Mesothelial cell of epicardium (in vitro differentiated cells): ENCODE measurements at regions not wholly inside any gene's neighbourhood (a gene's known extent, or its start where the extent isn't known, plus 50 kb on each side); places are given as distances from the start of the nearest gene placed in this dataset.

Experiments used
- DNase-seq, 2 experiments: peaks; one replicate each; pipeline ENCODE4 v3.0.0; 2021; ENCODE audit warnings: low spot score in 2 of 2; ENCODE audit not compliant: unreplicated experiment in 2 of 2
- H3K27ac Mint-ChIP-seq: 2 replicates; pipeline ENCODE4 v1.8.0; 2021; ENCODE audit warnings: mixed read lengths
- H3K27me3 Mint-ChIP-seq: 2 replicates; pipeline ENCODE4 v1.8.0; 2021; ENCODE audit warnings: low read depth, mixed read lengths
- H3K36me3 Mint-ChIP-seq: 2 replicates; pipeline ENCODE4 v1.8.0; 2021; ENCODE audit warnings: mixed read lengths
- H3K4me1 Mint-ChIP-seq: 2 replicates; pipeline ENCODE4 v1.8.0; 2021; ENCODE audit warnings: mixed read lengths
- H3K4me3 Mint-ChIP-seq: 2 replicates; pipeline ENCODE4 v1.8.0; 2021; ENCODE audit warnings: mild to moderate bottlenecking, moderate library complexity, mixed read lengths
- H3K9me3 Mint-ChIP-seq: 2 replicates; pipeline ENCODE4 v1.8.0; 2021; ENCODE audit warnings: mixed read lengths
- TF ChIP-seq, protein P1 (sequence below): fragments of 200-600 bp; sonication (generic); IDR thresholded peaks from one replicate; pipeline ENCODE4 v1.5.0; 2021; ENCODE audit warnings: antibody characterized with exemption; ENCODE audit not compliant: unreplicated experiment

DNA sequence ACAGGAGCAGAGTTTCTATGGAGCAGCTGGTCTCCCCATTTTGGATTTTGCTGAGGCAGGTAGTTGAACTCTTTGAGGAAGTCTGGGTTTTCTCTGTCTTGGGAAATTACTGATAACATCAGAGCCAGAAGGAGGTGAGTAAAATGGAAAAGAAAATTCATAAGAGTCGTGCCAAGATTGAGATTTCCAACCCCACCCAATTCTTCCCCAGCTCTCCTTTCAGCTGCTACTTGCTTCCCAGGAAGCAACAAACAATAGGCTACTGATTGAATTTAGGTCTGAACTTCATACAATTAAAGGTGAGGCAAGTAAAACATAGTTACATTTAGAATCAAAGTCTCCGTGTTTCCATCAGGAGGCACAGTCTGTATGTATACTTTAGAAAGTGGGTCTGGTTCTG, 54.6 kb upstream of the EOLA2 start:
- no peak overlapping the region for H3K27ac Mint-ChIP-seq
- H3K27me3 Mint-ChIP-seq, result no peaks in the 10 kb centered on the region
- H3K36me3 Mint-ChIP-seq, result peaks cover 5% of the 10 kb centered on the region
- DNase-seq, result no peak
- TF ChIP-seq, protein P1, sequence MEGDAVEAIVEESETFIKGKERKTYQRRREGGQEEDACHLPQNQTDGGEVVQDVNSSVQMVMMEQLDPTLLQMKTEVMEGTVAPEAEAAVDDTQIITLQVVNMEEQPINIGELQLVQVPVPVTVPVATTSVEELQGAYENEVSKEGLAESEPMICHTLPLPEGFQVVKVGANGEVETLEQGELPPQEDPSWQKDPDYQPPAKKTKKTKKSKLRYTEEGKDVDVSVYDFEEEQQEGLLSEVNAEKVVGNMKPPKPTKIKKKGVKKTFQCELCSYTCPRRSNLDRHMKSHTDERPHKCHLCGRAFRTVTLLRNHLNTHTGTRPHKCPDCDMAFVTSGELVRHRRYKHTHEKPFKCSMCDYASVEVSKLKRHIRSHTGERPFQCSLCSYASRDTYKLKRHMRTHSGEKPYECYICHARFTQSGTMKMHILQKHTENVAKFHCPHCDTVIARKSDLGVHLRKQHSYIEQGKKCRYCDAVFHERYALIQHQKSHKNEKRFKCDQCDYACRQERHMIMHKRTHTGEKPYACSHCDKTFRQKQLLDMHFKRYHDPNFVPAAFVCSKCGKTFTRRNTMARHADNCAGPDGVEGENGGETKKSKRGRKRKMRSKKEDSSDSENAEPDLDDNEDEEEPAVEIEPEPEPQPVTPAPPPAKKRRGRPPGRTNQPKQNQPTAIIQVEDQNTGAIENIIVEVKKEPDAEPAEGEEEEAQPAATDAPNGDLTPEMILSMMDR, result no peak
- H3K4me3 Mint-ChIP-seq, result no peak overlapping the region
- no peaks in the 10 kb centered on the region for H3K4me1 Mint-ChIP-seq
- H3K9me3 Mint-ChIP-seq, result peaks cover 22% of the 10 kb centered on the region

- H3K9me3 Mint-ChIP-seq, result peaks cover 18% of the 10 kb centered on the region
- H3K27ac Mint-ChIP-seq, result no peak overlapping the region
- H3K27me3 Mint-ChIP-seq, result no peaks in the 10 kb centered on the region
These were observed 55.7 kb upstream of the EOLA2 start for GRCh38 chrX:149993989-149994388.

DNA sequence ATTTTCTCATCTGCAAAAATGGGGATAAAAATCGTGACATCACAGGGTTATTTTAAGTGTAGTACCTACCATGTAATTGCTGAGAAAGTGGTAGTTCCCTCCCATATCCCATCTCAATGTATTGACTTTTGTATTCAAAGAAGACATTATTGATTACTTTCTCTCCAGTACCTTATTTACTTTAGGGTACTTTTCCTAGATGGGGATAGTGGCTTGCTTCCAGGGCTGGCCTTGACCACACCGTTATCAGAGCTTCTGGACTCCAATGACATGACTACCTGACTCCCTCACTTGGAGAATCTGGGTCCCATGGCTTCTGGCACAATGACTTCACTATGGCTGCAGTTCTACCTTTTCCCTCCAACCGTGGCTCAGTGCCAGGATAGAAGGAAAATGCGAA, 58.2 kb upstream of the EOLA2 start:
- Mint-ChIP-seq H3K4me1 (no peaks in the 10 kb centered on the region), H3K36me3 (peaks cover 7% of the 10 kb centered on the region), H3K27me3 (no peaks in the 10 kb centered on the region), H3K4me3 (no peak overlapping the region), H3K9me3 (peaks cover 24% of the 10 kb centered on the region), H3K27ac (no peak overlapping the region)
- TF ChIP-seq, protein P1, result no peak
- DNase-seq, result no peak

More at GRCh38 chrX:149993989-149994388, 55.7 kb upstream of the EOLA2 start:
- TF ChIP-seq, protein P1, result no peak
- Mint-ChIP-seq H3K4me1 (no peaks in the 10 kb centered on the region), H3K36me3 (peaks cover 5% of the 10 kb centered on the region), H3K4me3 (no peak overlapping the region)
- DNase-seq, result no peak

GRCh38 chrX:150005027-150005426, 66.7 kb upstream of the EOLA2 start:
- Mint-ChIP-seq H3K4me1 (no peaks in the 10 kb centered on the region), H3K36me3 (no peaks in the 10 kb centered on the region), H3K27me3 (no peaks in the 10 kb centered on the region), H3K4me3 (no peak overlapping the region), H3K9me3 (peaks cover 38% of the 10 kb centered on the region), H3K27ac (no peak overlapping the region)
- no peak for DNase-seq
- TF ChIP-seq, protein P1, result no peak

GRCh38 chrX:150007356-150007755, 69.1 kb upstream of the EOLA2 start:
- TF ChIP-seq, protein P1, result no peak
- no peak for DNase-seq
- Mint-ChIP-seq H3K36me3 (no peaks in the 10 kb centered on the region), H3K27ac (no peak overlapping the region), H3K9me3 (peaks cover 31% of the 10 kb centered on the region), H3K27me3 (no peaks in the 10 kb centered on the region), H3K4me1 (no peaks in the 10 kb centered on the region), H3K4me3 (no peak overlapping the region)

- no peak for DNase-seq
- H3K27ac Mint-ChIP-seq, result no peak overlapping the region
- no peaks in the 10 kb centered on the region for H3K27me3 Mint-ChIP-seq
- TF ChIP-seq, protein P1, result no peak
- peaks cover 14% of the 10 kb centered on the region for H3K9me3 Mint-ChIP-seq
- H3K4me1 Mint-ChIP-seq, result no peaks in the 10 kb centered on the region
- no peaks in the 10 kb centered on the region for H3K36me3 Mint-ChIP-seq
- H3K4me3 Mint-ChIP-seq, result no peak overlapping the region
These were observed 74.5 kb upstream of the EOLA2 start for GRCh38 chrX:150012647-150013381.
